GM18867 (cell line): ENCODE measurements at regions not wholly inside any gene's neighbourhood (a gene's known extent, or its start where the extent isn't known, plus 50 kb on each side); places are given as distances from the start of the nearest gene placed in this dataset.
"Not testable (repeated sequence)": the region's sequence is repeated elsewhere in the genome, so short reads cannot be mapped to it uniquely, and the experiment has no call there.

Source experiments
- ATAC-seq: cut with Tn5 transposase; IDR thresholded peaks from one replicate; pipeline ENCODE4 v1.9.1; 2021; ENCODE audit warnings: mild to moderate bottlenecking, moderate library complexity; ENCODE audit not compliant: unreplicated experiment

GRCh38 chr4:124846306-124846705 is 133.8 kb upstream of the ANKRD50 start:
- no peak for ATAC-seq

GRCh38 chr4:124839786-124840390 is 127.4 kb upstream of the ANKRD50 start:
- ATAC-seq = no peak

GRCh38 chr4:124833831-124834505 is 121.4 kb upstream of the ANKRD50 start:
- no peak for ATAC-seq

- no peak for ATAC-seq
These were observed 115.8 kb upstream of the ANKRD50 start for GRCh38 chr4:124828382-124828781.

- ATAC-seq = no peak
These were observed 105.0 kb upstream of the ANKRD50 start for GRCh38 chr4:124817531-124817930.

- not testable (repeated sequence) for ATAC-seq
These were observed 99.7 kb upstream of the ANKRD50 start for GRCh38 chr4:124812203-124812602.

- ATAC-seq = no peak
These were observed 98.3 kb upstream of the ANKRD50 start for GRCh38 chr4:124810827-124811226.

- ATAC-seq = no peak
These were observed 94.9 kb upstream of the ANKRD50 start for GRCh38 chr4:124807421-124807820.

- ATAC-seq = no peak
These were observed 93.9 kb upstream of the ANKRD50 start for GRCh38 chr4:124806403-124806802.

- peak; percentile 78 for ATAC-seq
These were observed 92.1 kb upstream of the ANKRD50 start for GRCh38 chr4:124804584-124804983.

- ATAC-seq = no peak
These were observed 91.5 kb upstream of the ANKRD50 start for GRCh38 chr4:124804041-124804440.

GRCh38 chr4:124803641-124804040 is 91.1 kb upstream of the ANKRD50 start:
- peak; percentile 49 for ATAC-seq

- no peak for ATAC-seq
These were observed 90.5 kb upstream of the ANKRD50 start for GRCh38 chr4:124803026-124803425.

GRCh38 chr4:124797223-124797622 is 84.7 kb upstream of the ANKRD50 start:
- no peak for ATAC-seq

- no peak for ATAC-seq
These were observed 77.9 kb upstream of the ANKRD50 start for GRCh38 chr4:124790471-124790870.

GRCh38 chr4:124786634-124787033 is 74.1 kb upstream of the ANKRD50 start:
- no peak for ATAC-seq

- ATAC-seq = no peak
These were observed 73.1 kb upstream of the ANKRD50 start for GRCh38 chr4:124785645-124786044.

- no peak for ATAC-seq
These were observed 71.3 kb upstream of the ANKRD50 start for GRCh38 chr4:124783847-124784246.

GRCh38 chr4:124777007-124777406 is 64.5 kb upstream of the ANKRD50 start:
- no peak for ATAC-seq

GRCh38 chr4:124768596-124769365 is 56.2 kb upstream of the ANKRD50 start:
- no peak for ATAC-seq

GRCh38 chr4:124762956-124763355 is 50.4 kb upstream of the ANKRD50 start:
- no peak for ATAC-seq
